GM13976 (cell line): ENCODE measurements at regions not wholly inside any gene's neighbourhood (a gene's known extent, or its start where the extent isn't known, plus 50 kb on each side); places are given as distances from the start of the nearest gene placed in this dataset.

Experiments
- DNase-seq: peaks from one replicate; pipeline ENCODE4 v3.0.0; 2012; ENCODE audit warnings: low spot score
- CTCF ChIP-seq: IDR thresholded peaks from 2 replicates; pipeline ENCODE4 v1.5.1; 2012; ENCODE audit warnings: borderline replicate concordance, mild to moderate bottlenecking; ENCODE audit not compliant: insufficient read depth; ENCODE audit errors: extremely low read depth, missing control alignments, control extremely low read depth
- in situ Hi-C: fragments of 300-500 bp; cut with MboI; formaldehyde crosslinking; loops from one replicate; pipeline ENCODE4 v1.12.0; 2022; ENCODE audit warnings: low sequenced_read_pairs, mixed read lengths, inconsistent platforms; ENCODE audit not compliant: unreplicated experiment

- in situ Hi-C loops, result no loop called here
- TF ChIP-seq CTCF, result no peak
- no peak for DNase-seq
Measured at GRCh38 chr11:97223647-97224046, 833.8 kb downstream of the JRKL start.

- in situ Hi-C loops, result no loop called here
- DNase-seq, result no peak
- TF ChIP-seq CTCF, result no peak
Measured at GRCh38 chr11:97224396-97224795, 834.6 kb downstream of the JRKL start.

GRCh38 chr11:97225794-97226193, 836.0 kb downstream of the JRKL start:
- no peak for TF ChIP-seq CTCF
- no peak for DNase-seq
- in situ Hi-C loops, result no loop called here

- in situ Hi-C loops, result no loop called here
- no peak for DNase-seq
- TF ChIP-seq CTCF, result no peak
Measured at GRCh38 chr11:97229936-97230335, 840.1 kb downstream of the JRKL start.

- no peak for DNase-seq
- TF ChIP-seq CTCF, result no peak
- in situ Hi-C loops, result no loop called here
Measured at GRCh38 chr11:97231231-97231630, 841.4 kb downstream of the JRKL start.

GRCh38 chr11:97234016-97234415, 844.2 kb downstream of the JRKL start:
- TF ChIP-seq CTCF, result no peak
- DNase-seq, result no peak
- in situ Hi-C loops, result no loop called here

- in situ Hi-C loops, result no loop called here
- TF ChIP-seq CTCF, result no peak
- DNase-seq, result no peak
Measured at GRCh38 chr11:97237151-97237550, 847.3 kb downstream of the JRKL start.
